GM18517 (cell line): ENCODE measurements at regions not wholly inside any gene's neighbourhood (a gene's known extent, or its start where the extent isn't known, plus 50 kb on each side); places are given as distances from the start of the nearest gene placed in this dataset.
"Not testable (repeated sequence)": the region's sequence is repeated elsewhere in the genome, so short reads cannot be mapped to it uniquely, and the experiment has no call there.

Experiments used
- ATAC-seq: cut with Tn5 transposase; IDR thresholded peaks from one replicate; pipeline ENCODE4 v1.9.1; 2021; ENCODE audit warnings: mild to moderate bottlenecking, moderate library complexity; ENCODE audit not compliant: unreplicated experiment

GRCh38 chr9:1115370-1115769 is 65.2 kb downstream of the DMRT2 start:
- no peak for ATAC-seq

- ATAC-seq: no peak
Measured at GRCh38 chr9:1117439-1117838, 67.3 kb downstream of the DMRT2 start.

DNA sequence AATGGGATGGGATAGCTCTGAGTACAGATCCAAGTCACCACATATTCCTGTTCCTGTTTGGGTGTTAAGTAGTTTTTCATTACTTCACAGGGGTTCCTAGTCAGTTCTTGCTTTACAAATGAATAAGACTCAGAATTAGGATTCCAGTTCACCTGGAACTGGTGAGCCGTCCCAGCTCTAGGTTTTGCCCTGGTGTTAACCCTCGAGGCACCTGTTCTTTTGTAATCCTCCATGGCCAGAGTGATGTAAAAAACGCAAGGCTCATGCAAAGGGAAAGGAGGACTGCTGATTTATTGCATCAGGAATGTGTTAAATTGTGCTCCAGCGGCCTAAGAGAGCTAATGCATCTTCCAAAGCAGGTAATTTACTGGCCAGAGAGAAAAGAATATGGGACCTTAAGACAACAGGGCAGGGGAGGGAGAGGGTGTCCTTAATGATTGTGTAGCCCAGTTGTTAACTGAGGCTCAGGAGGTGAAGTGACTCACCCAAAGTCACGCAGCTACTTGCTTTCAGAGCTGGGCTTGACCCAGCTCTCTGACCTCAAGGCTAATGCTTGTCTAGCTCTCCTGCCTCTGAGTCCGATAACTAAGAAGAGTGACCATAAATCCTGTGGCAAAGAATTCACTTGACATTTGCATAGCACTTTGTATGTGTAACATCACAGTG is 70.5 kb downstream of the DMRT2 start:
- no peak for ATAC-seq

DNA sequence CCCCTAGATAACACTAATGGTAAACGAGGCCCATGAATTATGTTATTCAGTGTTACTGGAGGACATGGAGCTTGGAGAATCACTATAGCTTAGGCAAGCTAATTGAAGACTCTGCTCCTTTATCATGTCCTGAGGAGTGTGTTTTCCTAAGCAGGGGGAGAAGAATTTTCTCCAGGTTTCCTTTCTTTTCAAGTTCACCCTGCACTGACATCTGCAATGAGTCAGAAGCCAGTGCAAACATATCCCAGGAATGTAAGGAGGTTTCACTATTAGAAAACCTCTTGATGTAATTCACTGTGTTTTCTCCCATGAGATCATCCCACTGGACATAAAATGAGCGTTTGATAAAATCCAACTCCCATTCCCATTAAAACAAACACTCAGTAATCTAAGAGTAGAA is 75.6 kb downstream of the DMRT2 start:
- no peak for ATAC-seq

GRCh38 chr9:1128046-1128445 is 77.9 kb downstream of the DMRT2 start:
- ATAC-seq: no peak

GRCh38 chr9:1129382-1129781 is 79.2 kb downstream of the DMRT2 start:
- ATAC-seq: no peak

DNA sequence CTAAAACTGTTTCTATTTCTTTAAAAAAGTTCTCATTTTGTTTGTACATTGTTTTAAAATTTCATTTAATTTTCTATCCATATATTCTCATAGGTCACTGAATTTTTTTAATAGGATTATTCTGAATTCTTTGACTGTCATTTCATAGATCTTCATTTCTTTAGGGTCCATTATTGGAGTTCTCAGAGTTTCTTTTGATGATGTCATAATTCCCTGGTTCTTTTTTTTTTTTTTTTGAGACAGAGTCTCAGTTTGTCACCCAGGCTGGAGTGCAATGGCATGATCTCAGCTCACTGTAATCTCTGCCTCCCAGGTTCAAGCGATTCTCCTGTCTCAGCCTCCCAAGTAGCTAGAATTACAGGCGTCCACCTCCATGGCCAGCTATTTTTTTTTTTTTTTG is 89.9 kb downstream of the DMRT2 start:
- no peak for ATAC-seq

- no peak for ATAC-seq
Measured at GRCh38 chr9:1151691-1152090, 101.5 kb downstream of the DMRT2 start.

GRCh38 chr9:1152171-1152570 is 102.0 kb downstream of the DMRT2 start:
- ATAC-seq: no peak

GRCh38 chr9:1154739-1155138 is 104.6 kb downstream of the DMRT2 start:
- no peak for ATAC-seq

GRCh38 chr9:1155602-1156001 is 105.4 kb downstream of the DMRT2 start:
- no peak for ATAC-seq

DNA sequence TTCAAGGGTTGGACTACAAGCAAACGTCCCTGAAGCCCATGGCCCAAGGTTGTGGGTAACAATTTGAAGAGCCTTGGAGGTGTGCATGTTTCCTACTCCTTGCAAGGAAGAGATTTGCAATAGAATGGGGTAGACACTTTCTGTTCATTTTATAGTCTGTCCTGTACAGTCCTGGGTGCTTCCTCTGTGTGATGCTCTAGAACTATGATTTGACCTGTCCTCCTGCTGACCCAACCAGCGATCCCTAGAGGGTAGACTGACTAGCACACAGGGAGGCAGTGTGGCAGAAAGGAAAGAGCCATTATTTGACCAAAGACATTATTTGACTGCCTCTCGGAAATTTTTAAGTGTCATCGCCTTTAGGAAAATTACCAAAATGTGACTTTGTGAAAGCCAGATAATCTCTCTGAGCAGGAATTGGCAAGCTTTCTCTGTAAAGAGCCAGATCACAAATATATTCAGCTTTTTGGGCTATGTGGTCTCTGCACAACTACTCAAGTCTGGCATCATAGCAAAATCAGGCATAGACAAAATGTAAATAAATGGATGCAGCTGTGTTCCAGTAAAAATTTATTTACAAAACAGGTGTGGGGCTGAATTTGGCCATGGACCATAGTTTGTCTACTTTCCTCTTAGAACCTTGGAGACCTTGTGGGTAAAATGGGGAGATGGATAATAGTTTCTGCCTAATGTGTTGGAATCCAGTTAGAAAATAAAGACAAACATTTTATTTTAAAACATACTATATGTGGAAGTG is 106.8 kb downstream of the DMRT2 start:
- ATAC-seq: no peak

- no peak for ATAC-seq
Measured at GRCh38 chr9:1157836-1158235, 107.7 kb downstream of the DMRT2 start.

DNA sequence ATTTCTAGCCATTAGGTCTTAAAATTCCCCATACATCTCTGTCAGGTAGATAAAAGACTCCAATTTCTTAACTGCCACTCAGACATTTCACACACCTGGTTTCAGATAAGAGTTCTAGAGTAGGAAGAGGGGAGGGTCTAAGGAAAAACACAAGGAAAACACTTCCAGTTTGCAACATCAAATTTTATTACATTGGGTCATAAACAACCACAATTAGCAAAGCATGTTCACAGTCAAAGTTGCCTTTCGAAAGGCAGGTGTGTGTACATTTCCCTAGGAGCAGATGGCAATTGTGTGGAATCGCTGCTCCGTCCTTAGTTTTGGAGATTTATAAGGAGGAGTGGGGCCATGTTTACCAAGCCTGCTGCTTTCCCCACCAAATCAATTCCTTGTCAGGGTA is 120.8 kb downstream of the DMRT2 start:
- ATAC-seq: no peak

DNA sequence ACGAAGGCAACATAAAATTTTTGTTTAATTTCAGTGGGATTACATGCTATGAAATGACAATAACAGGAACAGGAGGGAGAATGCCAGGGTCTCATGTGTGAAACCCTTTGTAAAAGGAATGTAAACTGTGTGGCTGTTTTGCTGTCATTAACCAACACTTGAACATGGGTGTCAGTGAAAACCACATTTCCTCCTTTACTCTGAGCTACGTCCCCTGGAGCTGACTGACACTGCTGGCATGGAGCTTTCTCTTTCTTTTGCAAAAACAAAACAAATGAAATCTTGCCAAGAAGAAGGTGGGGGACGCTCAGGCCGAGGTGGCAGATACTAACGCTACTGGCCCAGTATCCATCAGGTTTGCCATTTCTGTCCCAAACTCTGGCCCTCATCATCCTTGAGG is 121.4 kb downstream of the DMRT2 start:
- ATAC-seq: no peak

- ATAC-seq: no peak
Measured at GRCh38 chr9:1173211-1173610, 123.1 kb downstream of the DMRT2 start.

DNA sequence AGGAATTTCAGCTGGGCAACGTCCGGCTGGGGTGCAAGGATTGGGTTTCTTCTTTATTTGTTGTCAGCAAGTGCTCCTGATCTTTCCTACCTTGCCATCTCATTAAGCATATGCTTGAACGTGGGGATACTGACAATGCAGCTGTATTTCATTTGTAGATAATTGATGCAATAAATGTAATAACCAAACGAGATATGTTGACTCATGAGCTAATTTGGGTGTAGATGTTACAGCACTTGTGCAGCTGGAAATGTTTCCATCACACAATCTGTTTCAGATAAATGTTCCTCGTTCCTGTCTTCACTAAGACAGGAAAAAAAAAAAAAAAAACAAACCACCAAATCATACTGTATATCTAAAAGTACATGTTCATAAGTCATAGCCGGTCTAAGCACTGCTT is 123.8 kb downstream of the DMRT2 start:
- ATAC-seq: no peak

DNA sequence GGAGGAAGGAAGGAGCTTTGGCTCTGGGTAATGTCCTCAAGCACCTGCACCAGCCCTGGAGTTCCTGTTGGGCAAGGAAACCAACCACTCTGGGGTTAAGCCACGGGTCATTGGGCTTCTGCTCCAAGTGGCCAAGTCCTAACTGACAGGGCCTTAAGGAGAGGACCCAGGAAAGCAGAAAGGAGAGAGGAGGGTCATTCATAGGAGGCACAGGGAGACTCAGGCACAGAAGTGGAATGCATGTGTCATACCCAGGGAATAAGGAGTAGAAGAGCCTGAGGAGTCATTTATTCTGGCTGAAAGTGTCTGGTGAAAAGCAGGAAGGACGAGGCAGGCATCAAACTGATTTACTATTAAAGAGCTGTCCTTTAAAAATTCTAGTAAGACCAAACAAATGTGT is 129.2 kb downstream of the DMRT2 start:
- no peak for ATAC-seq

GRCh38 chr9:1184146-1184545 is 134.0 kb downstream of the DMRT2 start:
- ATAC-seq: no peak

DNA sequence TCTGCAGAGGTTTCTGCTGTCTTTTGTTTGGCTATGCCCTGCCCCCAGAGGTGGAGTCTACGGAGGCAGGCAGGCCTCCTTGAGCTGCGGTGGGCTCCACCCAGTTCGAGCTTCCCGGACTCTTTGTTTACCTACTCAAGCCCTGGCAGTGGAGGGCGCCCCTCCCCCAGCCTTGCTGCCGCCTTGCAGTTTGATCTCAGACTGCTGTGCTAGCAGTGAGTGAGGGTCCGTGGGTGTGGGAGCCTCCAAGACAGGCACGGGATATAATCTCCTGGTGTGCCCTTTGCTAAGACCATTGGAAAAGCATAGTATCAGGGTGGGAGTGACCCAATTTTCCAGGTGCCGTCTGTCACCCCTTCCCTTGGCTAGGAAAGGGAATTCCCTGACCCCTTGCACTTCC is 137.0 kb downstream of the DMRT2 start:
- ATAC-seq: not testable (repeated sequence)

GRCh38 chr9:1195636-1196035 is 145.5 kb downstream of the DMRT2 start:
- ATAC-seq: not testable (repeated sequence)

GRCh38 chr9:1198085-1198484 is 147.9 kb downstream of the DMRT2 start:
- ATAC-seq: no peak

DNA sequence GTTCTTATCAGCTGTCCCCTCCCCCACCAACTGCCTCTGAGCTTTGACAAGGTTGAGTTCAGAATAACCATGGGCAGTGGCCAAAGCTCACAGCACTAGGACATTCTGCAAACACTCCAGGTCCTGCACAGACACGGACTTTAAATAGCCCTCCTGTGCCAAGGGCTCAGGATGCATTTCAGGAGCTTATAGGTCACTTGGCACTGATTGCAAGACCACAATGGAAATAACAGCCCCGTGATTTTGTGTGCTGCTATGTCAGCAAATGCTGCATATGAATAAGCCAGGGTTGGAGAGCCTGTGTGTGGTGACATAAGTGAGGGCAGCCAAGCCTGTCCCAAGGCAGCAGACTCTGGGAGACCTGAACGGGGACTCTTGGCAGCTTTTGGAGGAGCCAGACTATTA is 150.7 kb downstream of the DMRT2 start:
- ATAC-seq: no peak
